Spinal cord (tissue), 9 donors: ENCODE measurements at regions not wholly inside any gene's neighbourhood (a gene's known extent, or its start where the extent isn't known, plus 50 kb on each side); places are given as distances from the start of the nearest gene placed in this dataset.
A peak's percentile ranks its signal among the peaks of the same experiment; 100 is the strongest.
"Not testable (repeated sequence)": the region's sequence is repeated elsewhere in the genome, so short reads cannot be mapped to it uniquely, and the experiment has no call there.

ENCODE experiments used
- DNase-seq, 6 donors: peaks; one replicate each; pipeline versions ENCODE4 v3.0.0 to v3.0.0-alpha.2; 2013 to 2015; ENCODE audit warnings: low spot score in 6 of 6, low read depth in 4 of 6
- H3K27ac ChIP-seq: one replicate; pipeline ENCODE4 v1.5.1; 2013; ENCODE audit warnings: low read depth, low read length, control low read depth
- H3K27me3 ChIP-seq: one replicate; pipeline ENCODE4 v1.6.1; 2013; ENCODE audit warnings: low read length; ENCODE audit not compliant: control insufficient read depth, insufficient read depth
- H3K36me3 ChIP-seq: one replicate; pipeline ENCODE4 v1.6.1; 2013; ENCODE audit warnings: low read length; ENCODE audit not compliant: control insufficient read depth, insufficient read depth
- H3K4me1 ChIP-seq: one replicate; pipeline ENCODE4 v1.6.1; 2013; ENCODE audit warnings: low read length; ENCODE audit not compliant: control insufficient read depth, insufficient read depth
- H3K4me3 ChIP-seq: one replicate; pipeline ENCODE4 v1.5.1; 2013; ENCODE audit warnings: low read depth, low read length, control low read depth
- H3K9me3 ChIP-seq: one replicate; pipeline ENCODE4 v1.6.1; 2013; ENCODE audit warnings: low read length; ENCODE audit not compliant: control insufficient read depth, insufficient read depth
- WGBS: methylation state at CpG from one replicate; pipeline ENCODE4 v1.1.5; 2013; ENCODE audit warnings: missing lambda C conversion rate; ENCODE audit not compliant: insufficient coverage; 5-methylcytosine and 5-hydroxymethylcytosine counted together
- donor health status: healthy.

- H3K27me3 ChIP-seq, H3K27ac ChIP-seq, H3K4me3 ChIP-seq, H3K9me3 ChIP-seq, H3K4me1 ChIP-seq, H3K36me3 ChIP-seq, DNase-seq: not testable (repeated sequence)
- 86% methylated on average over 18 of the region's 24 CpGs for WGBS
Measured at GRCh38 chr5:130897537-130898195, 267.4 kb downstream of the HINT1 start.

DNA sequence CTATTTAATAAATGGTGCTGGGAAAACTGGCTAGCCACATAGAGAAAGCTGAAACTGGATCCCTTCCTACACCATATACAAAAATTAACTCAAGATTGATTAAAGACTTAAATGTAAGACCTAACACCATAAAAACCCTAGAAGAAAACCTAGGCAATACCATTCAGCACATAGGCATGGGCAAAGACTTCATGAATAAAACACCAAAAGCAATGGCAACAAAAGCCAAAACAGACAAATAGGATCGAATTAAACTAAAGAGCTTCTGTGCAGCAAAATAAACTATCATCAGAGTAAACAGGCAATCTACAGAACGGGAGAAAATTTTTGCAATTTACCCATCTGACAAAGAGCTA, 267.9 kb downstream of the HINT1 start:
- H3K9me3 ChIP-seq, H3K27ac ChIP-seq, H3K27me3 ChIP-seq, H3K4me3 ChIP-seq, DNase-seq, H3K4me1 ChIP-seq, H3K36me3 ChIP-seq: not testable (repeated sequence)
- WGBS = 100% methylated on average over 1 of the region's 2 CpGs

DNA sequence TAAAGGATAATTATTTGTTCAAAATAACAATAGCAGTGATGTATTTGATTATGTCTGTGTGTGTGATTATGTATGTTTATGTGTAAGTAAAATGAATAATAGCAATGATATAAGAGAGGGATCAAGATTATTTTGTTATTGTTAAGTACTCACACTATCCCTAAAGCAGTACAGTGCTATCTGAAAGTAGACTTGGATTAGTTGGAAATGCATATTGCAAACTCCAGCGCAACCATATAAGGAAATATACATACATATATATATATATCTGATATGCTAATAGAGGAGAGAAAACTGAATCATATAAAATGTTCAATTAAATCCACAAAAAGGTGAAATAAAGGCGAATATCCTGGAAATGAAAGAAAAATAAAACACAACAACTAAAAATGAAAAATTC, 268.4 kb downstream of the HINT1 start:
- no peaks in the 10 kb centered on the region for H3K9me3 ChIP-seq
- H3K4me1 ChIP-seq = no peaks in the 10 kb centered on the region
- no peak for DNase-seq
- H3K27me3 ChIP-seq = no peaks in the 10 kb centered on the region
- WGBS = no CpG with 5 or more reads among the region's 2 CpGs
- H3K4me3 ChIP-seq = no peak overlapping the region
- H3K36me3 ChIP-seq = no peaks in the 10 kb centered on the region
- no peak overlapping the region for H3K27ac ChIP-seq

DNA sequence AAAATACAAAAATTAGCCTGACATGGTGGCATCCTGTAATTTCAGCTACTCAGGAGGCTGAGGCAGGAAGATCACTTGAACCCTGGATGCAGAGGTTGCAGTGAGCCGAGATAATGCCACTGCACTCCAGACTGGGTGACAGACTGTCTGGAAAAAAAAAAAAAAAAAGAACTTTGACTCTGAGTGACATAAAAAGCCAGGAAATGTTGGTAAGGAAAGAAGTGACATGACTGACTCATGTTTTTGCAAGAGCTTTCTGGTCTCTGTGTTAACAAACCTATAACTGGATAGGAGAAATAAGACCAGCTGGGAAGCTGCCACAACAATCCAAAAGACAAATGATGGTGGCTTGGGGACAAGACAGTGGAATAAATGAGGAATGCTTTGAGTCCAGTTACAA, 272.1 kb downstream of the HINT1 start:
- no peaks in the 10 kb centered on the region for H3K36me3 ChIP-seq
- no peaks in the 10 kb centered on the region for H3K9me3 ChIP-seq
- no peaks in the 10 kb centered on the region for H3K27me3 ChIP-seq
- H3K4me1 ChIP-seq = no peaks in the 10 kb centered on the region
- 100% methylated on average over 1 of the region's 1 CpG for WGBS
- no peak overlapping the region for H3K4me3 ChIP-seq
- H3K27ac ChIP-seq = no peak overlapping the region
- no peak for DNase-seq

DNA sequence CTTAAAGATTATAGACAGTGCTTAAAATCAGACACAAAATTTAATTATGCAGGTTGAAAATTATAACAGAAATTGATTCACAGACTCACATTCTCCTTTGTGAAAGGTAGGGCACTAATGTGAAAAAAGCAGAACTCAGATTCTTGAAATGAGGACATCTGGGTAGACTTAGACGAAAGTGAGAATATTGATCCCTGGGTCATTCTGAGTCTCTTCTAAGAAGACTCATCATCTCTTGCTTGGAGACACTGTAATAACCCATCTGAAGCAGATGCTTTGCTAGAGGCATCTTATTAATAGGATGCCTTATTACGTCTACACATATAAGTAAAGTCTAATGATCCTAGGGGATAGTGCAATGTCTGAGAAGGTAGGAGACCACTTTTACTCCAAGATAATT, 274.4 kb downstream of the HINT1 start:
- H3K36me3 ChIP-seq = no peaks in the 10 kb centered on the region
- H3K27me3 ChIP-seq = no peaks in the 10 kb centered on the region
- DNase-seq = no peak
- H3K27ac ChIP-seq = no peak overlapping the region
- H3K9me3 ChIP-seq = no peaks in the 10 kb centered on the region
- no peaks in the 10 kb centered on the region for H3K4me1 ChIP-seq
- no peak overlapping the region for H3K4me3 ChIP-seq
- no CpG with 5 or more reads among the region's 2 CpGs for WGBS

GRCh38 chr5:130885691-130886090, 279.4 kb downstream of the HINT1 start:
- no peak overlapping the region for H3K4me3 ChIP-seq
- peak in 1 of 6 donors; percentile 71 for DNase-seq
- no peak overlapping the region for H3K27ac ChIP-seq
- H3K4me1 ChIP-seq = no peaks in the 10 kb centered on the region
- no peaks in the 10 kb centered on the region for H3K9me3 ChIP-seq
- no peaks in the 10 kb centered on the region for H3K27me3 ChIP-seq
- no peaks in the 10 kb centered on the region for H3K36me3 ChIP-seq
- WGBS = 81% methylated on average over 2 of the region's 3 CpGs

GRCh38 chr5:130885027-130885426, 280.0 kb downstream of the HINT1 start:
- Histone ChIP-seq H3K27me3 (no peaks in the 10 kb centered on the region), H3K27ac (no peak overlapping the region), H3K9me3 (no peaks in the 10 kb centered on the region), H3K4me1 (no peaks in the 10 kb centered on the region), H3K36me3 (no peaks in the 10 kb centered on the region), H3K4me3 (no peak overlapping the region)
- no peak for DNase-seq
- no CpG with 5 or more reads among the region's 3 CpGs for WGBS

GRCh38 chr5:130884023-130884422, 281.0 kb downstream of the HINT1 start:
- Histone ChIP-seq H3K36me3 (no peaks in the 10 kb centered on the region), H3K4me3 (no peak overlapping the region), H3K9me3 (no peaks in the 10 kb centered on the region), H3K27ac (no peak overlapping the region), H3K27me3 (no peaks in the 10 kb centered on the region), H3K4me1 (no peaks in the 10 kb centered on the region)
- WGBS = 11% methylated on average over 1 of the region's 2 CpGs
- peak in 2 of 6 donors; percentile 42 to 47 for DNase-seq

- Histone ChIP-seq H3K27ac (no peak overlapping the region), H3K4me3 (no peak overlapping the region), H3K27me3 (no peaks in the 10 kb centered on the region), H3K36me3 (no peaks in the 10 kb centered on the region), H3K4me1 (no peaks in the 10 kb centered on the region), H3K9me3 (no peaks in the 10 kb centered on the region)
- no peak for DNase-seq
- WGBS = no CpG with 5 or more reads among the region's 1 CpG
Measured at GRCh38 chr5:130875656-130876055, 289.4 kb downstream of the HINT1 start.

DNA sequence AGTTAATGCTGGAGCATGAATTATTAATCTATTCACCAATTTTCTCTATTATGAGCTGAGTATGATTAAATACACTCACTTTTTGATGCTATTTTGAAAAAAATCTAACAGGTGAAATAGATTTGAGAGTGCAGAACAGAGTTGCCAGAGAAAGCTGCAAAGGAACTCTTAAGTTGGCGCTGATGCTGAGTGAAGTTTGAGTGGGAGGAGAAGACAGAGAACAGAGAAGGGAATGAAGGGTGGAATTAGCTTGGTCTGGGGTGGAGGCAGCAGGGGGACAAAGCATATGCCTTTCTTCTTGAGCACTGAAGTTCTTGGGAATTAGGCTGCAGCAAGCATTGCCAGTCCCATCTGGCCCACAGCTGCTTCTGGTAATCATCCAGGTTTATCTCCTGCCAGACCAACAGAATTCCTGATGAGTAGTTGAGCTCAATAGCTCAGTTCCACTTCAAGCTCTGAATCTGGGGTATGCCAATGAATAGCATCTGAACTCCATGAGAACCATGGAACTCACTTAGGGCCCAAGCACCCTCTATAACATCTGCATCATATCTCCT, 290.1 kb downstream of the HINT1 start:
- no peak overlapping the region for H3K4me3 ChIP-seq
- no peak overlapping the region for H3K27ac ChIP-seq
- no peaks in the 10 kb centered on the region for H3K36me3 ChIP-seq
- no peaks in the 10 kb centered on the region for H3K4me1 ChIP-seq
- WGBS = 91% methylated on average over 1 of the region's 1 CpG
- no peaks in the 10 kb centered on the region for H3K27me3 ChIP-seq
- no peak for DNase-seq
- H3K9me3 ChIP-seq = no peaks in the 10 kb centered on the region
